HT-29 (cell line): ENCODE measurements at regions not wholly inside any gene's neighbourhood (a gene's known extent, or its start where the extent isn't known, plus 50 kb on each side); places are given as distances from the start of the nearest gene placed in this dataset.
"Not testable (repeated sequence)": the region's sequence is repeated elsewhere in the genome, so short reads cannot be mapped to it uniquely, and the experiment has no call there.

Experiments
- DNase-seq: peaks from one replicate; pipeline ENCODE4 v3.0.0-alpha.2; 2015; ENCODE audit warnings: low spot score

DNA sequence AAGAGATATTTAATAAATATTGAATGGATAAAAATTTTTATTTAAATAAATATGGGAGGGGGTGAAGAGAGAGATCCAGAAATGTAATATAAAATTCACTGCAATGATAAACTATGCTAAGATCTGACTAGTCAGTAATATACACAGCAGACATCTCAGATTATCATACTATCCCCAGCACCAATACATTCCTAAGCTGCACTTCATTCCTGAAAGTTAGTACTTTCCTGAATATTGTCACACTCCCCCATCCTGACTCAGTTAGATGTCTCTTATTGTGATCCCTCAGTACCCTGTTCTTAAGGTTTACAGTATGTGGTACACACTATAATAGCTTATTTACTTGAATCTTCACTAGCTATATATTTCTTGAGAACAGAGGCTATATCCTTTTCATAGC, 88.3 kb upstream of the KCNQ5 start:
- no peak for DNase-seq

DNA sequence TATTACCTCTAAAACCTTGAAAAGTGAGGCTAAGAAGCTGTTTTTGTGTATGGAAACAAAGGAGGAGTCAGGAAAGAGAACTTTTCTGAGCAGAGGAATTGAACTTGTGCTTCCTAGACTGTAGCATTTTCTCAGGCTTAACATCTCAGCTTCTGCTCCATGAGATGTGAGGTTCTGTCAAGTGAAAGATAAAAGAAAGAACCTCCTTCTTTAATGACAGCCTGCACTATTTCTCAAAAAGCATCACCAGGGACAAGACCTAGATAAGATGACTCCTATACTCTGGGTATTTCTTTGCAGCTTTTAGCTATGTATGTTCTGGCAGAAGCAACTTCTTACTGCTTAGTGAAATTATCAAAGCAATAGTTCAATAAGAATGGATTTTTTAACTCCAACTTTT, 87.6 kb upstream of the KCNQ5 start:
- no peak for DNase-seq

DNA sequence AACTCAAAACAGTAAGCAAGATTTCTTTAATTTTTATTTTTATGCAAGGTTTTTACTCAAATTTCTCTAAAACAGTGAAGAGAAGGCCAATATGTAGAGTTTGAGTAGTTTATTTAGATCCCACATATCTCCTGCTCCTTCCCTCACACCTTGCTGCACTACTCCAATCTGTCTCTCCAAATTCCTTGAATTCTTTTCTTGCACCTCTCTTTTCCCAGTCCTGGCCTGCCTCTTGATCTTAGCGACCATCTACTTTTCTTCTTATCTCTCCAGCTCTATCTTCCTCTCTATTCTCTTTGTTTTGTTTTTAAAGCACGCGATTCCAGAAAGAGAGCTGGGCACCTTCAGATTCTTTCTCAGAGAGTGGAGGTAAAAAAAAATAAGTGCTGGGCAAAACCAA, 86.7 kb upstream of the KCNQ5 start:
- DNase-seq = no peak

DNA sequence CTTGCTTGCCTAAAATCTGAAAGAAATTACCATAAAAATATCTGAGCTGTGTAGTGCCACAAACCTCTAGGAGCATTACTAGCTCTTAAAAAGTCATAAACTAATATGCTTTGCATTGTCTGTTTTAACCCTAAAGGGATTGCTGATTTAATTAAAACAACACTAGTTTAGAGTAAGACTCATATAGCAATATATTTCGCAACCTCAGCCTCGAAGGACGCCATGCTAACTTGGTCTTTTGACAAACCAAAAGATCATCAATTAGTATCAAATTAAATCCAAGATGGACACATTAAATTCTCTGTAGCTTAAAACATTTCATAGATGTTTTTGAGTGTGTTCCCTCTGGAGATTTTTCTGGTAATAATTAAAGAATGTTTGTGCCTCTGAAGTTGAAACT, 74.8 kb upstream of the KCNQ5 start:
- no peak for DNase-seq

DNA sequence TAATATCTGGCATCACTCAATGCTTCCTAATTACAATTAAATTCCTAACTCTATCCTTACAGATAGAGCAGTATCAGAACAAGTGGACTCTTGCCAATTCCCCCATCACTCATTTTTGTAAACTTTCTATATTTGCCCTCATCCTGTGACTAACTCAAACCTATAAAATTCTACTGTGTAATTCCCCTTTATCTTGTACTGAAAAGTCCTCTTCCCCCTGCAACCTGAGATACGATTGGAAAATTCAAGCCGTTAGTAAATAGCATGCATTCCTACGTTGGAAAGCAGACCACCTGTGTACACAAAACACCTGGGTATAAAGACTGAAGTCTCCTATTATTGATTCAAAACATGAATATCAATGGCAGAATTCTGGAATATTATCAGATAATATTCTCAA, 70.4 kb upstream of the KCNQ5 start:
- no peak for DNase-seq

DNA sequence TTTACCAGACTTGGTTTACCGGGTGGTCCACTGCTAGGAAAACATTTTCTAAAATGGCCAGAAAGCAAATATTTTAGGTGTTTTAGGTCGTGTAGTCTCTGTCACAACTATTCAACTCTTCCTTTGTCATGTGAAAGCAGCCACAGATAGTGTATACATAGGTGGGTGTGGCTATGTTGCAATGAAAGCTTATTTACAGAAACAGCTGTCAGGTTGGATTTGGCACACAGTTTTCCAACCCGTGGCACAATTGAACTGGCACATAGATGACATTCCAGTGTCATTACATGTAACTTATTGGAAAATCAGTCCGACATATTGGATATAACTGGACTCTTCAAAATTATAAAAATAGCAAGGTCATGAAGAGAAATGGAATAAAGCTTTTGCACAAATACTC, 68.9 kb upstream of the KCNQ5 start:
- DNase-seq = no peak

DNA sequence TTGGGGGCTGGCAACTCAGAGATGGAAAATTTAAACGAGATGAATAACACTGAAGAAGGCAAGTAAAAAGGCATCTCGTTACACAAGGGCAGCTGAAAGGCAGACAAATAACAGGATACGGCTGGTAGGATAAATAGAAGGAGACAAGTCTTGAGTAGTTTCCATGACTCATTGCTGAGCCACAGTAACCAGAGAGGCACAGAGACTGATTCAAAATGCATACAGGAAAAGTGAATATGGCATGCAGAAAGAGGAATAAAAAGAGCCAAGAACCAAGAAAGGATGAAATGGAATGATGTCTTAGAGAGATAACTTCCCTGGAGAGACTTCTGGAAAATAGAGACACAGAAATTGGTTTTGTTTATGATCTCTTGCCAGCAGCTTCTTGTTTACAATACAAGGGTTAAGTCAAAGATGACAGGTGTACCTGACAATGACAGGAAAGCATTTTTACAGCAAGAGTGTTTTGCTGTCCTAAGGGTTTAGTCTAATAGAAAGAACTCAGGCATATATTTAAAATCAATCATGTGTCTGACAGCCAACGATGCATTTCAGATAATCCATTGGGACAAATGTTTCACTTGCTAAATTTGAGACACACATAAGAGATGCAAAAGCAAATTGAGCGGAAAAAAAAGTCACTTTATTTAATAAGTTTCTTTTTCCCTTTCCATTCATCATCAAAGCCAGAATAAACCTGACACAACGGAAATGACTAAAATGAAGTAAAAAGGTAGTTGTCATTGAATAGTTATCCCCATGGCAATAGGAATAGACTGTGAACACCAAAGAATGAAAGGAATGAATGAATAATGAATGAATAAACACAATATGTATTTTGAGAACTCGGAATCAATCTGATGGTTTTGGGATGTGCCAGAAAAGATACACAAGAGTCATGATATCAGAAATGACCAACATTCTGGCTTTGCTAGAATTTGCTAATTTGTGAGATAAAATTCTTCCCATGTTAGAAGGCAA, 68.0 kb upstream of the KCNQ5 start:
- no peak for DNase-seq

DNA sequence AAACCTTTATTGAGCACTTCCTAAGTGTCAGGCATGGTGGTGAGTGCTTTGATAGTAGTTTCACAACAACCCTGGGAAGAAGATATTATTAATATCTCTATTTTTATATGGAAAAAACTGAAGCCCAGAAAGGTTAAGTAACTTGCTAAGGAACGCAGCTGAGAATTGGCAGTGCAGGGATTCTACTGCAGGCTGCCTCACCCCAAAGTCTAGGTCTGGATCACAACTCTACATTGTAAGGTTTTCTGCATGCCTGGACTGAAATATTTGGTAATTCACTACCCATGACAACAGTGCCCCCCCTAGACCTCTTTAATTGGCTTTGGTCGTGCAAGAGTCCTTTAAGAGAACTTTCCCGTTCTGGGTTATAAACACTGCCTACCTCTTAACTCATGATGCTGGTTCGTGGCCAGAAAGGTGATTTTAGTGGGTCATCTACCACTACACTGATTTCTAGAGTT, 67.1 kb upstream of the KCNQ5 start:
- DNase-seq = no peak

DNA sequence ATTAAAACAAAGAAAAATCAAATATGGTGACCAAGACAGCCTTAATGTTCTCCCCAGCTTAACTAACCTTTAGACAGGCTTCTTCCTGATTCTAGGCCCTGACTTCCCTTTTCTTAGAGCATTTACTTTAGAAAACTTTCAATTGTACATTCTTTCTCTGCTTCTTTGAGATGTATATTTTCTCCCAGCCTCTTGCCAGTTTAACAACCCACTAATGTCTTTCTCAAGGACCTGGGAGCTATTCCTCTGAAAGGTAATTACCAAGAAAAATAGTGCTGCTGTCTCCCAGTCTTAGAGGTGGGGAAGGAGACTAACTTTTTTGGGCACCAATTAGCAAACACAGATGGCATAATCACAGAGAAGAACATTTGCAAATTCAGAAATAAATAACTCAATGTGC, 62.8 kb upstream of the KCNQ5 start:
- no peak for DNase-seq

DNA sequence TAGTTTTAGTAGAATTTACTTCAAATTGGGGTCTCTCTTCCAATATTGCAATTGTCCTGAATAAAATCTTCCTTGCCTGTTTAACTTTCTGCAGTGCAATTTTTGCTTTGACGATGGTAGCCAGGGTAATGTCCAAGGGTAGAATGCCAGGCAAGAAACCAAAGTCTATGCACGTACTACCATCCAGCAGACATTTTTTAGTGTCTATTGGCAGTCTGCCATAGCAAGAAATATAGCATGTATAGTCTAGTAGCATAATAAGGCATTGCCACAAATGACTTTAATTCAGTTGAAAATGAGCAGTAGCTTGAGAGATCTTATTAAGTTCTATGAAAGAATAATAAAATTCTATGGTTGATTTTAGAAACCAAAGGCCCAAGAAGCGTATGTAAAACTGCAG, 62.3 kb upstream of the KCNQ5 start:
- no peak for DNase-seq

DNA sequence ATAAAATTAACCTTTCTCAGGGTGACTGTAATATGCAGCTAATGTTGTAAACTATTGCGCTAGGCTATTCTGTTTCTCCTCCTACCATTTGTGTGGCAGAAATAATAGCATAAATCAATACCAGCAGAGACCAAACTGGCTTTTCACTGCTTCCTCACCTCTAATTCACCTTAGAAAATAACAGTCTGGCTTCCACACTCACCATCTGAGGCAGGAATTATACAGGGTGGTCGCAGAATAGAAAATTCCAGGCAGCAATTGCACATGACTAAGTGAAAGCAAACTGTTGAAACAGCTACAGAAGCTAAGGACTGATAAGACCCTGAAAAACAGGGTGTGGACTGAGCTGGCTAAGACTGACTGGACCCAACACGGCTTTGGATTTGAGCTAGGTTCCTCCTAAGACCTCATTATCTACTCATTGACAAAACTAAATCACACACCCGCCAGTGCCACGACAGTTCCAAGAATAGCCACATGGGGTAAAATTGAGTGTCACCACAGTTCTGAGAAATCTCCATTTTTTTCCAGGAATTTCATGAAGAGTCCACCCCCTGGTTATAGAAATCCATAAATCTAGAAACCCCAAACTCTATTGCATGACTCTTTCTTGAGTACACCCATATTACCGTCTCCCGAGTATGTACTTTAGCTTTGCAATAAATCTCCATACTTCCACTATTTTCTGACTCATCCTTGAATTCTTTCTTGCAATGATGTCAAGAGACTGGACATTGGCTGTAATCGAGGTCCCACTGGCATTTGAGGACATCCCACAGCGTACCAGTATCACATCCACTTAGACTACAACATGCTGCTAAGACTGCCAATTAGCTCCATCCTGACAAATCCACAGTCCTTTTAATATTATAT, 60.9 kb upstream of the KCNQ5 start:
- no peak for DNase-seq

DNA sequence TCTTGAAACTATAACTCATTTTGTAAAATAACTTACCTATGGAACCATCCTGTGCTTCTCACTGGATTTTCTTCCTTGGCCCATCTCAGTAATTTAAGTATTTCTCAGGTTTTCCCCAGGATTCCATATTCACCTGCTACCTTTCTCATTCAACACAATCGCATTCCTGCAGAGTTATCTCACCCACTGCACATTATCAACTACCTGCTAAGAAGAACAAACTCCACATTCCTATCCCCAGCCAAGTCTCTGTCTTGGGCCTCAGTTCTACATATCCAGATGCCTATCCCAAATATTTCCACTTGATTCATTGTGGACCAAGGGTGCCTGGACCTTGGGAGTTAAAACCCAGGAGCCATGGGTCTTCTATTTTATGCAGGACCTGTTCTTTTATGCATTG, 60.2 kb upstream of the KCNQ5 start:
- DNase-seq = no peak

DNA sequence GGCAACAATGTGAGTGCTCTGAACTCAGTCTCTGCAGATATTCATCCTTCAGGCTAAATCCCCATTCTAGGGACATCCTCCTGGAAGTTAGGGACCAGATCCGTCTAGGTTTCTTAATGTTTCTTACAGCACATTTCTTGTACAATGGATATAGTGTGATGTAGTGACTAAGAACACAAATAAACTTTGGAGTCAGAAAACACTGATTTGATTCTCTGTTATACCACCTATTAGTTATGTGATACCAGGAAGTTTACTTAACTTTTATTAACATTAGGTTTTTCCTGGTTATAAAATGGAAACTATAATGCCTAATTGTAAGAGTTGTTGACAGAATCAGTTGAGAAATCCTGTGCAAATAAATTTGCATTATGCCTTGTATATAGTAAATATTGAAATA, 57.6 kb upstream of the KCNQ5 start:
- DNase-seq = no peak

DNA sequence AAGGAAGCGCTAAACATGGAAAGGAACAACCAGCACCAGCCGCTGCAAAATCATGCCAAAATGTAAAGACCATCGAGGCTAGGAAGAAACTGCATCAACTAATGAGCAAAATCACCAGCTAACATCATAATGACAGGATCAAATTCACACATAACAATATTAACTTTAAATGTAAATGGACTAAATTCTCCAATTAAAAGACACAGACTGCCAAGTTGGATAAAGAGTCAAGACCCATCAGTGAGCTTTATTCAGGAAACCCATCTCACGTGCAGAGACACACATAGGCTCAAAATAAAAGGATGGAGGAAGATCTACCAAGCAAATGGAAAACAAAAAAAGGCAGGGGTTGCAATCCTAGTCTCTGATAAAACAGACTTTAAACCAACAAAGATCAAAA, 49.9 kb upstream of the KCNQ5 start:
- not testable (repeated sequence) for DNase-seq
